ENCODE measurements at regions not wholly inside any gene's neighbourhood (a gene's known extent, or its start where the extent isn't known, plus 50 kb on each side); places are given as distances from the start of the nearest gene placed in this dataset.

- no peak overlapping the region for H3K4me3 ChIP-seq (ENCODE audit: low read depth, low read length)
- no peak for DNase-seq (ENCODE audit: low read depth, low spot score)
- no peak for TF ChIP-seq CTCF (IDR thresholded peaks at IDR 0.05; ENCODE audit: low read depth, low read length)
- in situ Hi-C loops (cut with HindIII; ENCODE audit: low sequenced_read_pairs): no loop called here
Measured at GRCh38 chr3:152176998-152177397, 91.7 kb upstream of the MBNL1 start.

DNA sequence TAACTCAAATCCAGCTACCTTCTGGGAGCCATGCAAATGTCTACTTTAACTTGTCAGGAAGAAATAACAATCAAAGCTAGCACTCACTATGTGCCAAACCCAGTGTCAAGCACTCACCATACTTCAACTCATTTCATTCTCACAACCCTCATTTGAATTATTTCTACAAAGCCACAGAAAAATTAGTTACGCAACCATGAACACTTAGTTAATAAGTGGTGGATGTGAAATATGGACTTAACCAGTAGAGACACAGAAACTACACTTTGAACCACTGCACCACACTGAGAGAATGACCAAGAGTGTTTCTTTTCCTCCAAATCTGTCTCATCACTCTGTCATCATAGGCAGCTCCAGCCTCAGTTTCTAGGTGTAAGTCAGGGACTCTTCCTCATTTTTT is 91.0 kb upstream of the MBNL1 start:
- no peak for TF ChIP-seq CTCF (IDR thresholded peaks at IDR 0.05; ENCODE audit: low read depth, low read length)
- no peak overlapping the region for H3K4me3 ChIP-seq (ENCODE audit: low read depth, low read length)
- in situ Hi-C loops (cut with HindIII; ENCODE audit: low sequenced_read_pairs): no loop called here
- no peak for DNase-seq (ENCODE audit: low read depth, low spot score)

- TF ChIP-seq CTCF (IDR thresholded peaks at IDR 0.05; ENCODE audit: low read depth, low read length): peak; percentile 62
- in situ Hi-C loops (cut with HindIII; ENCODE audit: low sequenced_read_pairs): no loop called here
- H3K4me3 ChIP-seq (ENCODE audit: low read depth, low read length): no peak overlapping the region
- peak; percentile 48 for DNase-seq (ENCODE audit: low read depth, low spot score)
Measured at GRCh38 chr3:152183473-152183872, 85.3 kb upstream of the MBNL1 start.

DNA sequence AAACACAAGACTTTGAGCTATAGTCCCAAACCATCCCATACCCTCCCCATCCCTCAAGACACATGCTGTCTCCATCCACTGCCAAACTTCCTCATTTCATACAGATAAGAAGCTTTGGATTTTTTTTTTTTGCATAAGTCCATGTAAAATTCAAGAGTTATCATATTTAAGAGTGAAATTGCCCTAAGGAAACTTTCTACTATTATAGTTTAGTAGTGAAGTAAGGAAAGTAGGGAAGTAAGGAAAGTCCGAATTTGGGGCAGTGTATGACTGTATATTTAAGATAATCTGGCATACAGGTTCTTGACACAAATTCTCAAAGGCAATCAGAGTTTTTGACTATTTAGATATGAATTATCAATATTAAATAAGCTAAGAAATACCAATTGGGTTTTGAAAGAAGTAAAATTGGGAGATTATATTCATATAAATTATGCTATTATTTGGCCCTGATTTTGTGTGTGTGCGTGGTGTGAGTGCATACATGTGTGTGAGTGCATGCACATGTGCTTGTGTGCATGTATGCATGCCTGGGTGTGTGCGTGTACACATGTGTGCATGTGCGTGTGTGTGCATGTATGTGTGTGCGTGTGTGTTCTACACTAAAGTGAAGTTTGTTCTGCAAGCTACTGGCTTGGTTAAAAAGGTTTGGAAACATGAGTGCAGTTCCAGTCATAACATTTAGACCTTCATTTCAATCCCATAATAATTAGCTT is 83.6 kb upstream of the MBNL1 start:
- no peak for DNase-seq (ENCODE audit: low read depth, low spot score)
- TF ChIP-seq CTCF (IDR thresholded peaks at IDR 0.05; ENCODE audit: low read depth, low read length): no peak
- no peak overlapping the region for H3K4me3 ChIP-seq (ENCODE audit: low read depth, low read length)
- in situ Hi-C loops (cut with HindIII; ENCODE audit: low sequenced_read_pairs): no loop called here

DNA sequence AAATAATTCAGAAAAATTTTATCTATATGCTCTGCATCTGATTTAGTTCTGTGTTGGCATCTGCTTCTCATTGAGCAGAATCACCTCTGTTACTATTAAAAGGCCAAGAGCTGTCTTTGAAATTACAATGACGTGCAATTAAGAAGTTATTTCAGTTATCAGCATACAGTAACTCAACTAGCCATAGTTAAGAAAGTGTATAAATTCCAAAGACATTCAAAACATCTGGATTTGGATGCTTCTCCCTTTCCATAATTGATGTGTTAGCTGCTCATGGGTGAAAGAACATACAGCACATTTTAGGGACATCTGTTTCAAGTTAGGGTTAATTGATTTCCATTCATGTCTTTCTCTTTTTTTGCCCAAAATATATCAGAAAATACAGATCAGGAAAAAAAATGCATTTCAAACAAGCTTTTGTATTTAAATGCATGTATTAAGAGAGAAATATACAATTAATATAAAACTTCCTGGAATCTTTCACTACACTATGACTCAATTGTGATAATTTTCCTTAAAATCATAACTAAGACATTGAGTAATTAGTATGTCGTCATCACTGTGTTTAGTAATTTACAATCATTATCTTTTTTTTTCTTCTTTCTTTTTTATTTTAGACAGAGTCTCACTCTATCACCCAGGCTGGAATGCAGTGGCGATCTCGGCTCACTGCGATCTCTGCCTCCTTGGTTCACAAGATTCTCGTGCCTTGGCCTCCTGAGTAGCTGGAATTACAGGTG is 82.7 kb upstream of the MBNL1 start:
- DNase-seq (ENCODE audit: low read depth, low spot score): no peak

GRCh38 chr3:152190636-152191183 is 78.0 kb upstream of the MBNL1 start:
- in situ Hi-C loops (cut with HindIII; ENCODE audit: low sequenced_read_pairs): no loop called here
- no peak for DNase-seq (ENCODE audit: low read depth, low spot score)
- H3K4me3 ChIP-seq (ENCODE audit: low read depth, low read length): no peak overlapping the region
- no peak for TF ChIP-seq CTCF (IDR thresholded peaks at IDR 0.05; ENCODE audit: low read depth, low read length)

More for the DNA sequence above, 82.7 kb upstream of the MBNL1 start:
- no peak overlapping the region for H3K4me3 ChIP-seq (ENCODE audit: low read depth, low read length)
- no peak for TF ChIP-seq CTCF (IDR thresholded peaks at IDR 0.05; ENCODE audit: low read depth, low read length)
- in situ Hi-C loops (cut with HindIII; ENCODE audit: low sequenced_read_pairs): no loop called here

Measured in astrocyte of the spinal cord (primary cell).